Thymus (tissue), 11 donors: ENCODE measurements at regions not wholly inside any gene's neighbourhood (a gene's known extent, or its start where the extent isn't known, plus 50 kb on each side); places are given as distances from the start of the nearest gene placed in this dataset.

Source experiments
- DNase-seq, 9 donors: peaks; one replicate each; pipeline ENCODE4 v3.0.0-alpha.2; 2013; ENCODE audit warnings: low spot score in 9 of 9, low read depth in 6 of 9, missing footprints in 1 of 9
- H3K27ac ChIP-seq, 2 donors: one replicate each; pipeline ENCODE4 v1.5.1; 2013; ENCODE audit warnings: control low read depth in 1 of 2, low read depth in 1 of 2, low read length in 1 of 2, mild to moderate bottlenecking in 1 of 2, moderate library complexity in 1 of 2
- H3K27me3 ChIP-seq, 2 donors: one replicate each; pipeline ENCODE4 v1.5.1; 2013; ENCODE audit warnings: low read length in 1 of 2; ENCODE audit not compliant: control insufficient read depth in 2 of 2, insufficient read depth in 1 of 2
- H3K36me3 ChIP-seq, 2 donors: one replicate each; pipeline ENCODE4 v1.5.1; 2013; ENCODE audit warnings: low read length in 1 of 2, mild to moderate bottlenecking in 1 of 2, moderate library complexity in 1 of 2; ENCODE audit not compliant: control insufficient read depth in 2 of 2, insufficient read depth in 2 of 2
- H3K4me1 ChIP-seq, 2 donors: one replicate each; pipeline ENCODE4 v1.5.1; 2013; ENCODE audit warnings: low read length in 2 of 2; ENCODE audit not compliant: control insufficient read depth in 2 of 2, insufficient read depth in 2 of 2
- H3K4me3 ChIP-seq, 2 donors: one replicate each; pipeline ENCODE4 v1.5.1; 2013; ENCODE audit warnings: low read length in 2 of 2, control low read depth in 1 of 2, mild to moderate bottlenecking in 1 of 2
- H3K9me3 ChIP-seq, 2 donors: one replicate each; pipeline ENCODE4 v1.5.1; 2013; ENCODE audit warnings: low read length in 1 of 2, mild to moderate bottlenecking in 1 of 2; ENCODE audit not compliant: control insufficient read depth in 2 of 2, insufficient read depth in 1 of 2
- WGBS: extraction: QIAGEN DNeasy Blood & Tissue Kit; methylation state at CpG from one replicate; pipeline ENCODE4 v1.1.7; 2013; 5-methylcytosine and 5-hydroxymethylcytosine counted together
- donor health status: healthy.

GRCh38 chr16:27724482-27725235 is 174.7 kb downstream of the KATNIP start:
- Histone ChIP-seq H3K9me3 (no peaks in the 10 kb centered on the region), H3K4me1 (no peaks in the 10 kb centered on the region), H3K4me3 (no peak overlapping the region), H3K27ac (no peak overlapping the region), H3K27me3 (no peaks in the 10 kb centered on the region), H3K36me3 (peaks cover 0 to 24% of the 10 kb centered on the region in 2 donors)
- DNase-seq, result no peak
- 91% methylated on average over 8 of the region's 8 CpGs for whole genome bisulfite sequencing

DNA sequence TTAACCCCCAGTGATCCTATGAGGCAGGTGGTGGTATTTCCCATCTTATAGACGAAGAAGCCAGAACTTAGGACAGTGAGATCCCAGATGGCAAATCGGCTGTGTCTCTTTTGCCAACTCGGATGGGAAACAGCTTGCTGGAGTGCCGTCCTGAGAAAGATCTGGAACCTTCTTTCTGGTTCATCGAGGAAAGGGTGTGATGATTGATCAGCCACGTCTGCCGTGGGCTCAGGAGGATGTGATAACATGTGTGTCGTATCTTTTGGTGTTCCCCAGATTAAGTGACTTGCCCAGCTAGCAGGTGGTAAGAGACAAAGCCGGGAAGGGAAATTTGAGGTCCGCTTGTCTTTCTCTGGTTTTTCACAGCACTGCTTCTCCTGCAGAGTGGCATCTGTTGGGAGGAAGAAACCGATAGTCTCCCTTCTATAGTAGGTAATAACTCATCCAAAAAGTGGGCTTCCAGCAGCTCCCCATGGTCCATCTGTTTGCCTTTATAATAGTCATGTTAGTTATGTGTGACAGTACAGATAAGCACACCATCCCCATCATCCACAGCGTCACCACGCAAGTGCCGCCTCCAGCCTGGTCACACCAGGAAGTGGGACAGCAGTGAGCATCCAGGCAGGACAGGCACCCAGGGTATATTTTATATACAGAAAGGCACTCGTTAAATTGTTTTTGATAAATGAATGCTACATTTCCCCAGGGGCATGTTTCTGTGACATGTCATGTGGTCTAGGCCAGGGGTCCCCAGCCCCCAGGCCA is 175.5 kb downstream of the KATNIP start:
- DNase-seq, result no peak
- Histone ChIP-seq H3K4me3 (no peak overlapping the region), H3K27ac (no peak overlapping the region), H3K36me3 (peaks cover 0 to 24% of the 10 kb centered on the region in 2 donors), H3K4me1 (no peaks in the 10 kb centered on the region), H3K27me3 (no peaks in the 10 kb centered on the region), H3K9me3 (no peaks in the 10 kb centered on the region)
- 98% methylated on average over 15 of the region's 15 CpGs for WGBS

- H3K27ac ChIP-seq, result no peak overlapping the region
- peaks cover 0 to 21% of the 10 kb centered on the region in 2 donors for H3K36me3 ChIP-seq
- 97% methylated on average over 11 of the region's 11 CpGs for WGBS
Measured at GRCh38 chr16:27726621-27727261, 176.8 kb downstream of the KATNIP start.

DNA sequence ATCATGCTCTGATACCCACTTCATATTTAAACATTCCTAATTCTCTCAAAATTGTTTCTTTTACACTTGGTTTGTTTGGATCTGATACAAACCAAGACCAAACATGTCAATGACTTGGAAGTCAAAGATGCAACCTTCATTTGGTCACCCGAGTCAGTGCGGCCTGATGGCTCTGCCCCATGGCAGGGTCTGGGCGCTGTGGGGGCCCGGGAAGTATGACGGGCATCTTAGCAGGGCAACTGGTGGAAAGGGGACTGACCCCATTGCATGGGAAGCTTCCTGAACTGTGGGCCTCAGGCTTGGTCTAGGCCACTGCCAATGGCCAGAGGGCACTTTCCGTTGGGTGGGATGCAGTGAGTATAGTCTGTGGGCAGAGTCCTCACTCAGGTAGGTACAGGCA is 178.0 kb downstream of the KATNIP start:
- Histone ChIP-seq H3K27me3 (no peaks in the 10 kb centered on the region), H3K4me1 (no peaks in the 10 kb centered on the region), H3K9me3 (no peaks in the 10 kb centered on the region), H3K4me3 (no peak overlapping the region), H3K36me3 (peaks cover 0 to 15% of the 10 kb centered on the region in 2 donors), H3K27ac (no peak overlapping the region)
- WGBS, result over 99% methylated on average over 6 of the region's 6 CpGs
- DNase-seq, result no peak

More at GRCh38 chr16:27726621-27727261, 176.8 kb downstream of the KATNIP start:
- no peaks in the 10 kb centered on the region for H3K27me3 ChIP-seq
- no peaks in the 10 kb centered on the region for H3K4me1 ChIP-seq
- no peaks in the 10 kb centered on the region for H3K9me3 ChIP-seq
- no peak for DNase-seq
- no peak overlapping the region for H3K4me3 ChIP-seq

DNA sequence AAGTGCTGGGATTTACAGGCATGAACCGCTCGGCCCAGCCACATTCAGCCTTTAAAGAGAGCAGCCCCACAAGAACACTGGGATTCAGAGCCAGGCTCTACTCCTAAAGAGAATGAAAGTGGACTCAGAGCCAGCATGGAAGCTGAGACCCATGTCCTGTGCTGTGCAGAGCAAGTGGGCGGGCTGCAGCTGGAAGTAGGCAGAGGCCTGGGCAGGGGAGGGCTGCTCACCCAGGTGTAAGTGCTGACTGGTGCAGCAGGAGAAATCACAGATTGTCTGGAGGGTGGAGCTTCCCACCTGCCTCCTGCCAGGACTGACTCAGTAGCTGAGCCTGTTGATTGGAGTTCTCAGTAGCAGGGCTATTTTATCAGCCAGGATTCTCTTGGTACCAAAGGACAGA is 178.7 kb downstream of the KATNIP start:
- 94% methylated on average over 3 of the region's 3 CpGs for WGBS
- no peak for DNase-seq
- no peaks in the 10 kb centered on the region for H3K4me1 ChIP-seq
- H3K27me3 ChIP-seq, result no peaks in the 10 kb centered on the region
- peaks cover 0 to 12% of the 10 kb centered on the region in 2 donors for H3K36me3 ChIP-seq
- H3K27ac ChIP-seq, result no peak overlapping the region
- H3K4me3 ChIP-seq, result no peak overlapping the region
- H3K9me3 ChIP-seq, result no peaks in the 10 kb centered on the region

DNA sequence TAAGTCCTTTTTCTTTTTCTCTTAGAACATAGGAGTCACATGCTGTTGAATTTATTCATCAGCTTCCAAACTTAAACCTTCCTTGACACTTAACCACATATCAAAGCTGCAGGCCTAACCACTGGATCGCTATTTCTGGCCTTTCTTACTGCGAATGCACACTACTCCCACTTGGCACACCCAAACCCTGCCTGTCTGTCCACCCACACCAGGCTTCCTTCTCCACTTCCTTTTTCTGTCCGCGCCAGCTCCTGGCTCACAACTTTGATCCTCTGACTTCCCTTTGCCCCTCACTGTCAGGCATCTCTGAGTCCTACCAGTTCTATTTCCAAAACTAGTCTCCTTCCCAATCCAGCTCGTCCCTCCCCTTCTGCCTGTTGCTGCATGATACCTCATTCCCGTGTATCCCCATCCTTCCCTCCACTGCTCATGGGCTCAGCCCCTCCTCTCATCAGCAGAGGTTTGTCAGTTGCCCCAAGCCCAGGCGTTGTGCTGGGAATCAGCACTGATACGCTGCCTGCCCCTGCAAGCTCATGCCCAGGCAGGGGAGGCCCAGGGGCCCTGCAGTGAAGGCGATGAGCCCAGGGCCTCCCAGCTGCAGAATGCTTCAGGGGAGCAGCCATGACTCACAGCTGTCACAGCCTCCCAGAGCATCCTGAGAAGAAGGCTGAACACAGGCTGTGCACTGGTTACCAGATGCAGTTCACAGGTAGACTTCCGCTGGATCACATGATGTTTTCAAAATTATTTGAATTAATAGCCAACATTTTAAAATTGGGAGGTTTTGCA is 179.8 kb downstream of the KATNIP start:
- Histone ChIP-seq H3K4me1 (no peaks in the 10 kb centered on the region), H3K27me3 (no peaks in the 10 kb centered on the region), H3K27ac (no peak overlapping the region), H3K9me3 (no peaks in the 10 kb centered on the region), H3K36me3 (peaks cover 0 to 13% of the 10 kb centered on the region in 2 donors), H3K4me3 (no peak overlapping the region)
- DNase-seq, result no peak
- 49% methylated on average over 10 of the region's 10 CpGs for WGBS

GRCh38 chr16:27730661-27731210 is 180.8 kb downstream of the KATNIP start:
- 96% methylated on average over 6 of the region's 6 CpGs for WGBS
- no peak for DNase-seq
- Histone ChIP-seq H3K9me3 (no peaks in the 10 kb centered on the region), H3K27me3 (no peaks in the 10 kb centered on the region), H3K4me3 (no peak overlapping the region), H3K4me1 (no peaks in the 10 kb centered on the region), H3K36me3 (peaks cover 0 to 12% of the 10 kb centered on the region in 2 donors), H3K27ac (no peak overlapping the region)

GRCh38 chr16:27735031-27735430 is 185.1 kb downstream of the KATNIP start:
- Histone ChIP-seq H3K27me3 (no peaks in the 10 kb centered on the region), H3K4me1 (no peaks in the 10 kb centered on the region), H3K4me3 (no peak overlapping the region), H3K9me3 (no peaks in the 10 kb centered on the region), H3K27ac (no peak overlapping the region), H3K36me3 (peaks cover 0 to 4% of the 10 kb centered on the region in 2 donors)
- no peak for DNase-seq
- WGBS, result 99% methylated on average over 5 of the region's 5 CpGs
